MM.1S (cell line): ENCODE measurements at regions not wholly inside any gene's neighbourhood (a gene's known extent, or its start where the extent isn't known, plus 50 kb on each side); places are given as distances from the start of the nearest gene placed in this dataset.

Experiments
- CTCF ChIP-seq: fragments of 300-600 bp; sonication (generic); IDR thresholded peaks from 2 replicates; pipeline ENCODE4 v1.5.1; 2016; ENCODE audit warnings: antibody characterized with exemption, low read length, mixed read lengths
- EZH2 ChIP-seq: fragments of 300-600 bp; sonication (generic); optimal IDR thresholded peaks from 2 replicates; pipeline ENCODE3; 2017; ENCODE audit warnings: low read depth, mild to moderate bottlenecking, antibody characterized with exemption, low read length, mixed read lengths
- EZH2phosphoT487 ChIP-seq: fragments of 300-600 bp; sonication (generic); IDR thresholded peaks from 2 replicates; pipeline ENCODE4 v1.6.1; 2018; ENCODE audit warnings: antibody characterized with exemption, low read length

GRCh38 chr13:83536941-83537340, 345.3 kb downstream of the SLITRK1 start:
- no peak for TF ChIP-seq CTCF
- TF ChIP-seq EZH2 = no peak
- no peak for TF ChIP-seq EZH2phosphoT487
